Liver (tissue), 8 donors: ENCODE measurements at regions not wholly inside any gene's neighbourhood (a gene's known extent, or its start where the extent isn't known, plus 50 kb on each side); places are given as distances from the start of the nearest gene placed in this dataset.

ENCODE experiments used
- DNase-seq: peaks from one replicate; pipeline ENCODE4 v3.0.0-alpha.2; 2017; ENCODE audit warnings: low spot score
- H3K27ac ChIP-seq, 2 donors: one replicate each; pipeline ENCODE4 v1.7.0; 2013; ENCODE audit warnings: inconsistent platforms in 2 of 2, low read length in 2 of 2, control low read depth in 1 of 2, low read depth in 1 of 2, mild to moderate bottlenecking in 1 of 2
- H3K27me3 ChIP-seq, 4 donors: one replicate each; pipeline versions ENCODE4 v1.6.1 to v1.7.0; 2013; ENCODE audit warnings: low read length in 3 of 4, inconsistent platforms in 1 of 4, mild to moderate bottlenecking in 1 of 4, moderate library complexity in 1 of 4; ENCODE audit not compliant: control insufficient read depth in 4 of 4, insufficient read depth in 4 of 4
- H3K36me3 ChIP-seq, 4 donors: one replicate each; pipeline versions ENCODE4 v1.6.1 to v1.7.0; 2013; ENCODE audit warnings: low read length in 3 of 4, mild to moderate bottlenecking in 3 of 4, low read depth in 1 of 4, moderate library complexity in 1 of 4; ENCODE audit not compliant: control insufficient read depth in 4 of 4, insufficient read depth in 3 of 4
- H3K4me1 ChIP-seq, 4 donors: one replicate each; pipeline versions ENCODE4 v1.6.1 to v1.7.0; 2013; ENCODE audit warnings: low read length in 3 of 4, mild to moderate bottlenecking in 3 of 4, moderate library complexity in 1 of 4; ENCODE audit not compliant: control insufficient read depth in 4 of 4, insufficient read depth in 4 of 4
- H3K4me3 ChIP-seq, 3 donors: one replicate each; pipeline versions ENCODE4 v1.6.1 to v1.7.0; 2013; ENCODE audit warnings: low read length in 3 of 3, control low read depth in 1 of 3, low read depth in 1 of 3, mild to moderate bottlenecking in 1 of 3
- H3K9ac ChIP-seq, 2 donors: one replicate each; pipeline ENCODE4 v1.7.0; 2013; ENCODE audit warnings: low read length in 2 of 2, mild to moderate bottlenecking in 2 of 2, moderate library complexity in 2 of 2, control low read depth in 1 of 2, low read depth in 1 of 2
- H3K9me3 ChIP-seq, 4 donors: one replicate each; pipeline versions ENCODE4 v1.6.1 to v1.7.0; 2013; ENCODE audit warnings: low read length in 3 of 4; ENCODE audit not compliant: control insufficient read depth in 4 of 4
- ATF3 ChIP-seq: IDR thresholded peaks from 2 replicates; pipeline ENCODE4 v1.6.1; 2016; ENCODE audit warnings: antibody characterized with exemption
- CTCF ChIP-seq: fragments of 150-350 bp; IDR thresholded peaks from 2 replicates; pipeline ENCODE4 v1.5.1; 2017; ENCODE audit warnings: improper control_type of control experiment, low read depth, low read length; ENCODE audit not compliant: missing input control
- EGR1 ChIP-seq, 2 donors: IDR thresholded peaks; 2 replicates each; pipeline ENCODE4 v1.6.1; 2016 to 2018; ENCODE audit warnings: antibody characterized with exemption in 2 of 2, low read depth in 2 of 2
- FOXA1 ChIP-seq: IDR thresholded peaks from 2 replicates; pipeline ENCODE4 v1.6.1; 2016; ENCODE audit warnings: antibody characterized with exemption
- FOXA2 ChIP-seq: IDR thresholded peaks from 2 replicates; pipeline ENCODE4 v1.6.1; 2016; ENCODE audit warnings: antibody characterized with exemption
- GABPA ChIP-seq, 2 donors: IDR thresholded peaks in 1 of 2; conservative IDR thresholded peaks in 1 of 2; 2 replicates each; pipeline ENCODE4 v1.6.1; 2016; ENCODE audit warnings: antibody characterized with exemption in 2 of 2, mild to moderate bottlenecking in 1 of 2, moderate library complexity in 1 of 2
- HNF4A ChIP-seq, 2 donors: conservative IDR thresholded peaks; 2 replicates each; pipeline ENCODE4 v1.6.1; 2016; ENCODE audit warnings: antibody characterized with exemption in 2 of 2, mild to moderate bottlenecking in 2 of 2
- HNF4G ChIP-seq: IDR thresholded peaks from 2 replicates; pipeline ENCODE4 v1.6.1; 2016; ENCODE audit warnings: antibody characterized with exemption
- JUND ChIP-seq, 2 donors: IDR thresholded peaks; 2 replicates each; pipeline ENCODE4 v1.6.1; 2016; ENCODE audit warnings: antibody characterized with exemption in 2 of 2
- MAX ChIP-seq: IDR thresholded peaks from 2 replicates; pipeline ENCODE4 v1.6.1; 2016; ENCODE audit warnings: antibody characterized with exemption
- NR2F2 ChIP-seq: IDR thresholded peaks from 2 replicates; pipeline ENCODE4 v1.6.1; 2016; ENCODE audit warnings: antibody characterized with exemption
- RAD21 ChIP-seq, 2 donors: IDR thresholded peaks; 2 replicates each; pipeline ENCODE4 v1.6.1; 2016; ENCODE audit warnings: antibody characterized with exemption in 2 of 2, mild to moderate bottlenecking in 2 of 2
- REST ChIP-seq: IDR thresholded peaks from 2 replicates; pipeline ENCODE4 v1.6.1; 2016; ENCODE audit warnings: antibody characterized with exemption, mild to moderate bottlenecking
- RXRA ChIP-seq, 2 donors: IDR thresholded peaks; 2 replicates each; pipeline ENCODE4 v1.6.1; 2017 to 2018; ENCODE audit warnings: antibody characterized with exemption in 2 of 2, mild to moderate bottlenecking in 1 of 2
- SP1 ChIP-seq: IDR thresholded peaks from 2 replicates; pipeline ENCODE4 v1.6.1; 2018; ENCODE audit warnings: antibody characterized with exemption, mild to moderate bottlenecking
- TAF1 ChIP-seq: conservative IDR thresholded peaks from 2 replicates; pipeline ENCODE4 v1.6.1; 2016; ENCODE audit warnings: antibody characterized with exemption, mild to moderate bottlenecking
- YY1 ChIP-seq: IDR thresholded peaks from 2 replicates; pipeline ENCODE4 v1.6.1; 2016; ENCODE audit warnings: antibody characterized with exemption, mild to moderate bottlenecking
- ZBTB33 ChIP-seq: IDR thresholded peaks from 2 replicates; pipeline ENCODE4 v1.6.1; 2016; ENCODE audit warnings: antibody characterized with exemption
- WGBS: extraction: QIAGEN DNeasy Blood & Tissue Kit; methylation state at CpG from one replicate; pipeline ENCODE4 v1.1.7; 2013; 5-methylcytosine and 5-hydroxymethylcytosine counted together
- donor health status: healthy.
- donor health status: healthy.
- donor health status: healthy.
- donor health status: healthy.
- donor health status: healthy.

GRCh38 chr6:163683105-163683622, 268.6 kb downstream of the QKI start:
- Histone ChIP-seq H3K9ac (no peak overlapping the region), H3K4me3 (no peak overlapping the region), H3K27me3 (no peaks in the 10 kb centered on the region), H3K27ac (no peak overlapping the region), H3K4me1 (peaks cover 0 to 6% (median 4%) of the 10 kb centered on the region in 4 donors), H3K9me3 (no peaks in the 10 kb centered on the region), H3K36me3 (no peaks in the 10 kb centered on the region)
- 98% methylated on average over 1 of the region's 1 CpG for WGBS
- no peak for DNase-seq
- TF ChIP-seq RAD21 (IDR thresholded peaks at IDR 0.05) = no peak
- TF ChIP-seq ZBTB33 = no peak
- TF ChIP-seq TAF1 = no peak
- no peak for TF ChIP-seq ATF3
- TF ChIP-seq FOXA1 = no peak
- TF ChIP-seq GABPA (IDR thresholded peaks at IDR 0.05 in 1 of 2, conservative IDR thresholded peaks at IDR 0.05 in 1 of 2) = no peak

- H3K27me3 ChIP-seq = no peaks in the 10 kb centered on the region
- H3K36me3 ChIP-seq = no peaks in the 10 kb centered on the region
- no peak overlapping the region for H3K27ac ChIP-seq
- 49% methylated on average over 5 of the region's 5 CpGs for WGBS
- H3K4me1 ChIP-seq = peaks cover 0 to 6% (median 4%) of the 10 kb centered on the region in 4 donors
- TF ChIP-seq GABPA (IDR thresholded peaks at IDR 0.05 in 1 of 2, conservative IDR thresholded peaks at IDR 0.05 in 1 of 2) = no peak
- TF ChIP-seq HNF4A (conservative IDR thresholded peaks at IDR 0.05) = no peak
- TF ChIP-seq SP1 = no peak
- no peak for TF ChIP-seq RAD21 (IDR thresholded peaks at IDR 0.05)
- TF ChIP-seq ATF3 = no peak
- no peak for TF ChIP-seq TAF1
- TF ChIP-seq EGR1 (IDR thresholded peaks at IDR 0.05; ENCODE audit: low read depth in 2 of 2) = no peak
- no peak for TF ChIP-seq JUND (IDR thresholded peaks at IDR 0.05)
- no peak for TF ChIP-seq CTCF
- no peak for TF ChIP-seq YY1
- TF ChIP-seq RXRA (IDR thresholded peaks at IDR 0.05) = no peak
- no peak for TF ChIP-seq NR2F2
- no peak for TF ChIP-seq HNF4G
- TF ChIP-seq ZBTB33 = no peak
- TF ChIP-seq REST = no peak
- no peak for TF ChIP-seq FOXA1
- TF ChIP-seq MAX = no peak
- no peak for TF ChIP-seq FOXA2
- H3K9me3 ChIP-seq = no peaks in the 10 kb centered on the region
- no peak for DNase-seq
- no peak overlapping the region for H3K9ac ChIP-seq
- H3K4me3 ChIP-seq = no peak overlapping the region
Observed at GRCh38 chr6:163679753-163680152, 265.2 kb downstream of the QKI start.
